ENCODE measurements at regions not wholly inside any gene's neighbourhood (a gene's known extent, or its start where the extent isn't known, plus 50 kb on each side); places are given as distances from the start of the nearest gene placed in this dataset.
"Not testable (repeated sequence)": the region's sequence is repeated elsewhere in the genome, so short reads cannot be mapped to it uniquely, and the experiment has no call there.

DNA sequence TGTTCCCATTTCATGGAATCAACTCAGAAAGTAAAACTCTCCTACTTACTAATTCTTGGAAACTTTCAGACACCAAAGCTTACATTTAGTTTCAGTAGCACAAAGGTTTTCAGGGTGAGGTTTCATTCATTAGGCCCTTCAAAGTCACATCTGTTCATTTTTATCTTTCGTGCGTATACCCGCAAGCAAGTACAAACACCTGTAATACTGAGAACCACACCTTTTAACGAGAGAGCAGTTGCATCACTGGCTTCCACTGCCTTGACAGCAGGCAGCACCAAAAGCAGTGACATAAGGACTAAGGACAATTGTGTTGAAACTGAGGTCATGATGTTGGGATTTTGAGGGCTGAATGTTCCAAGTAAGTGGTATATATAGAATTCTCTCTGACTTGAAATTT lies 60.5 kb downstream of the GOLGA6L22 start:
- DNase-seq (ENCODE audit: low spot score); FAIRE-seq: not testable (repeated sequence)

DNA sequence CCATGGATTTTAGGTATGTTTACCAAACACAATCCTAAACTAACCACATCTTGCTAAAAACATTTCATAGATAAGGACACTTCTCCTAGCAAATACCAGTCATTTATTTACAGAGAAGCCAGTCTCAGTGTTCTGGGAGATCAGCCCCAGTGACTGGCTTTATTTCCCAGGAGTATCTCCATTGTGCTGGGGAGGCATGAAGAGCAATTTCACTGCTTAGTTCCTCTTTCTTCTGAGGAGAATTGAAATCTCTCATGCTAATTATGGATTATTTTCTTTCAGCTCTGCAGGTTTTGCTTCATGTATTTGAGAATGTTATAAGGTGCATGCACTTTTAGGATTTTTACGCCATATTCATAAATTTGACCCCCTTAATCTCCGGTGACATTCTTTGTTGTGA lies 67.8 kb downstream of the GOLGA6L22 start:
- FAIRE-seq; DNase-seq (ENCODE audit: low spot score): not testable (repeated sequence)

DNA sequence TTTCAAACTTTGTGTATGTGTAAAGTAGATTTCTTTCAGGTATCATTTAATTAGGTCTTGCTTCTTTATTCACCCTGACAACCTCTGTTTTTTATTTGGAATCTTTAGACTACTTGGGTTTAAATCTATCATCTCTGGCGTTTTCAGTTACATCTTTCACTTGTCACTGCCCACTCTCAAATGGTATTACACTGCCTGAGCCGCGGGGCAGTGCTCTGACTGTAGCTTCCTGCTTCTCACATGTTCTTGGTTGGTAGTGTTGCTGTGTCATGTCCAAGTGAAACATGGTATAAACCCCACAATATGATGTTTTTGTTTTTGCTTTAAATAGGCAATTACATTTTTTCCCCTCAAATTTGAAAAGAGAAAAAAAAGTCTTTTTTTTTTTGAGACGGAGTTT lies 68.3 kb downstream of the GOLGA6L22 start:
- FAIRE-seq; DNase-seq (ENCODE audit: low spot score): not testable (repeated sequence)

GRCh38 chr15:22529200-22529599 lies 70.5 kb downstream of the GOLGA6L22 start:
- not testable (repeated sequence) for DNase-seq (ENCODE audit: low spot score); FAIRE-seq

- not testable (repeated sequence) for DNase-seq (ENCODE audit: low spot score); FAIRE-seq
Measured at GRCh38 chr15:22559701-22560100, 101.0 kb downstream of the GOLGA6L22 start.

- not testable (repeated sequence) for DNase-seq (ENCODE audit: low spot score); FAIRE-seq
Measured at GRCh38 chr15:22561716-22562115, 103.0 kb downstream of the GOLGA6L22 start.

DNA sequence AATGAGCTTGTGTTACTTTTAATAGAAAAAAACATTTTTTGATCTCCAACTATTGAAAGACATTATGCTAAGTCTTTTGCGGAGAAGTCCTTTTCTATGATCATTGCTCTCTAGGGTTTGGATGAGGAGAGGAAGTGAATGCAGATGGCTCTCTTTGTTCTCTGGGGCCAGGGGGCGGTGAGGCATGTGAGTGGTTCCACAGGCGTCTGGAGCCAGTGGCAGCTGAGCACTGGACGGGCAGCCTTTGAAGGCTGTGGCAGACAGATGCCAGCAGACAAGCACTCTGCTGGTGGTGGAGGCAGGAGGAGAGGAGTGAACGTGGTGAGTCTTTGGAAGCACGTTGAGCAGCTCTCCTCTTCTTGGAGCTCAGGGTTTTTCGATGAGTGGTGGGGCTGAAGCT lies 107.8 kb downstream of the GOLGA6L22 start:
- FAIRE-seq; DNase-seq (ENCODE audit: low spot score): not testable (repeated sequence)

DNA sequence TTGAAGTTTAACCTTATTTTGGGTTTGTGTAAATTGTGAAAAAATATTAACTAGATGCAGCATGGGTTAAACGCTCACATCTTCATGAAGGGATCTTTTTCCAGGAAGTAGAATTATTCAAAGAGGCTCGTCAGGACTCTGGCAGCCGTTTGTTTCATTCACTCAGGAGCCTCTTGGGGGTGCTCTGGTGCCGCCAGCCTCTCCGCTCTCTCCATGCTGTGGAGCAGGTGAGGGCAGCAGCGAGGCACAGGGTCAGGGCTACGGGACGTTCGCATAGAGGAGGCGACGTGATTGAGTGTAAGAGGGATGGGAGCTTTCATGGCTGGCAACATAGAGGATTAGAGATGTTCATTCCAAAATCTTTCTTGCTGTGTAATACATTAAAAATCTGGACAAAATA lies 110.8 kb downstream of the GOLGA6L22 start:
- not testable (repeated sequence) for FAIRE-seq; DNase-seq (ENCODE audit: low spot score)

- FAIRE-seq; DNase-seq (ENCODE audit: low spot score): not testable (repeated sequence)
Measured at GRCh38 chr15:22572152-22572735, 113.5 kb downstream of the GOLGA6L22 start.

DNA sequence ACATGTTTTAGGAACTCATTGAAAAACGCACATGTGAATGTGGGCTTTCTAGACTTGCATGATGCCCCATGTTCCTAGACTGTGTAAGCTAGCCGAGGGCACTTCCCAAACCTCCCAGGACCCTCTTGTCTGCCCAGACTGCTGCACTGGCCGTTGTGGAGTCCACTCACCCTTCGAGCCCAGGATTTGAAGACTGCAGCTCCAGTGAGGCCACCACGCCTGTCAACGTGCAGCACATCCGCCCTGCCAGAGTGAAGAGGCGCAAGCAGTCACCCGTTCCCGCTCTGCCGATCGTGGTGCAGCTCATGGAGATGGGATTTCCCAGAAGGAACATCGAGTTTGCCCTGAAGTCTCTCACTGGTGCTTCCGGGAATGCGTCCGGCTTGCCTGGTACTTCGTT lies 114.1 kb downstream of the GOLGA6L22 start:
- DNase-seq (ENCODE audit: low spot score); FAIRE-seq: not testable (repeated sequence)

DNA sequence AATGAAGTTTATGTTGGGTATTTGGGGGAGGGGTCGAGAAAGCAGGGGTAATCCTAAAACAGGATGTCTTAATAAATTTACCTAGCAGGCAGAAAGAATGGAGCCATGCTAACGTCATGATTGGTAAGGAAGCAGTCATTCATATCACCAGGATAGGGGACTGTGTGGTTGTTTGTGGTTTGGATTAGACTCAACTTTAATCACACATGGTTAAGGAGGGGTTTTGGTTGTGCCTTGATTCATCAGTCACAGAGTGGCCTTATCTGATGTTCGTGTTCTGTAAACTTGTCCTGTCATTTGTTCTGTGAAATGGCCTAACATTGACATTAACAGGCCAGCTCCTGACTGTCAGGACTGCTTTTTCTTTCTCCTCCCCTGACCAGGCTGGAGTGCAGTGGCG lies 119.1 kb downstream of the GOLGA6L22 start:
- FAIRE-seq; DNase-seq (ENCODE audit: low spot score): not testable (repeated sequence)

DNA sequence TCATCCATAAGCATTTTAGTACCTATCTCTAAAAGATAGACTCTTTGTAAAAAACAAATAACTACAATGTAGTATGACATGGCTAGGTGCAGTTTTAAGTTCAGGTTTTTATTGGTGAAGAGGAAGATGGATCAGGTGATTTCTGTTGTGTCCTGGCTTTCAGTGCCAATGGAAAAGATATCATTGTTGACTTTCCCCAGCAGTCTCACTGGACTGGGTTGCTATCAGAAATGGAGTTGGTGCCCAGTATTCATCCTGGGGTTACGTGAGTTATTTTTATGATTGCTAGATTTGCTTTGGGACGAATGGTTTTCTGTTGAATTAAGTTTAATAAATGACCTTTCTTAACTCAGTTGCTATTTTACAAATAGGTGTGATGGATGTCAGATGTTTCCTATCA lies 120.5 kb downstream of the GOLGA6L22 start:
- not testable (repeated sequence) for FAIRE-seq; DNase-seq (ENCODE audit: low spot score)

GRCh38 chr15:22587391-22587790 lies 128.7 kb downstream of the GOLGA6L22 start:
- DNase-seq (ENCODE audit: low spot score); FAIRE-seq: not testable (repeated sequence)

DNA sequence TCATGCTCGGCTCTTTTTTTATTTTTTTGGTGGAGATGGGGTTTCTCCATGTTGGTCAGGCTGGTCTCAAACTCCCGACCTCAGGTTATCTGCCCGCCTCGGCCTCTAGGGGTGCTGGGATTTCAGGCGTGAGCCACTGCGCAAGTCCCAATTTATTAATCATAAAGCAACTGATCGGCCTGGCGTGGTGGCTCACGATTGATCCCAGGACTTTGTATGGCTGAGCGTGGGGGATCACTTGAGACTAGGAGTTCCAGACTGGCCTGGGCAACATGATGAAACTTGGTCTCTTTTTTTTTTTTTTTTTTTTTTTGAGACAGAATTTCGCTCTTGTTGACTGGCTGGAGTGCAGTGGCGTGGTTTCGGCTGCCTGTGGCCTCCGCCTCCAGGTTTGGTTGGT lies 139.8 kb downstream of the GOLGA6L22 start:
- DNase-seq (ENCODE audit: low spot score); FAIRE-seq: not testable (repeated sequence)

DNA sequence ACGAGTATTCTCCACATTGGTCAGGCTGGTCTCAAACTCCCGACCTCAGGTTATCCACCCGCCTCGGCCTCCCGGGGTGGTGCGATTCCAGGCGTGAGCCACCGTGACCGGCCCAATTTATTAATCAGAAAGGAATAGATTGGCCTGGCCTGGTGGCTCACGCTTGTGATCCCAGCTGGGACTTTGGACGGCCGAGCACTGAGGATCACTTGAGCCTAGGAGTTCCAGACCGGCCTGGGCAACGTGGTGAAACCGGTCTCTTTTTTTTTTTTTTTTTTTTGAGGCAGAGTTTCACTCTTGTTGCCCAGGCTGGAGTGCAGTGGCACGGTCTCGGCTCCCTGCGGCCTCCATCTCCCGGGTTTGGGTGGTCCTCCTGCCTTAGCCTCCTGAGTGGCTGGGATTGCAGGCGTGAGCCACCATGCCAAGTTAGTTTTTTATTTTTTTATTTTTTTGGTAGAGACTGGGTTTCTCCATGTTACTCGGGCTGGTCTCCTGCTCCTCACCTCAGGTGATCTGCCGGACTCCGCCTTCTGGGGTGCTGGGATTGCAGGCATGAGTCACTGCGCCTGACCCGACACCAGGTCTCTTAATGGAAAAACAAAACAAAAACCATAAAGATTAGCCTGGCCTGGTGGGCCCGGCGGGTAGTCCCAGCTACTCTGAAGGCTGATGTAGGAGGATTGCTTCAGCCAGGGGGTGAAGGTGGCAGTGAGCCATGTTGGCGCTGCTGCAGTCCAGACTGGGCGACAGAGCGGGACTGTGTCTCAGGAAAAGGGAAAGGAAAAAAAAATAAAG lies 141.0 kb downstream of the GOLGA6L22 start:
- FAIRE-seq; DNase-seq (ENCODE audit: low spot score): not testable (repeated sequence)

GRCh38 chr15:22616976-22617375 lies 158.3 kb downstream of the GOLGA6L22 start:
- not testable (repeated sequence) for DNase-seq (ENCODE audit: low spot score); FAIRE-seq

DNA sequence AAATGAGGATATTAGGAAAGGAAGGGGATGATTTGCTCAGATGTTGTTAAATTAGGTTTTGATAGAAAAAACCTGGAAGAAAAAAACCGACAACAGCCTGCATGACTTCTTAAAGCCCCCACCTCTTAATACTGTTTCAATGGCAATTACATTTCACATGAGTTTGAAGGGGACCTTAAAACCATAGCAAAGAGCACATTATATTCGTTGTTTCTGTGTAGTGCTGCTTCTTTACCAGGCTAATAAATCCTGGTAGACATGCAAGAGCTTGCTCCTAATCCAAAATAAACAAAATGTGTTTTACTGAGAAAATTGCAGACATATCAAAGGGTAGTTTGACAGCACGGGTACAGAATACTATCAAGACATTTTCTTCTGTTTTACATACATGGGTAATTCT lies 154.7 kb upstream of the NIPA1 start:
- not testable (repeated sequence) for FAIRE-seq; DNase-seq (ENCODE audit: low spot score)

GRCh38 chr15:22639983-22640382 lies 146.5 kb upstream of the NIPA1 start:
- not testable (repeated sequence) for DNase-seq (ENCODE audit: low spot score); FAIRE-seq

GRCh38 chr15:22649458-22649857 lies 137.0 kb upstream of the NIPA1 start:
- FAIRE-seq; DNase-seq (ENCODE audit: low spot score): not testable (repeated sequence)

- DNase-seq (ENCODE audit: low spot score); FAIRE-seq: not testable (repeated sequence)
Measured at GRCh38 chr15:22651179-22651578, 135.3 kb upstream of the NIPA1 start.

DNA sequence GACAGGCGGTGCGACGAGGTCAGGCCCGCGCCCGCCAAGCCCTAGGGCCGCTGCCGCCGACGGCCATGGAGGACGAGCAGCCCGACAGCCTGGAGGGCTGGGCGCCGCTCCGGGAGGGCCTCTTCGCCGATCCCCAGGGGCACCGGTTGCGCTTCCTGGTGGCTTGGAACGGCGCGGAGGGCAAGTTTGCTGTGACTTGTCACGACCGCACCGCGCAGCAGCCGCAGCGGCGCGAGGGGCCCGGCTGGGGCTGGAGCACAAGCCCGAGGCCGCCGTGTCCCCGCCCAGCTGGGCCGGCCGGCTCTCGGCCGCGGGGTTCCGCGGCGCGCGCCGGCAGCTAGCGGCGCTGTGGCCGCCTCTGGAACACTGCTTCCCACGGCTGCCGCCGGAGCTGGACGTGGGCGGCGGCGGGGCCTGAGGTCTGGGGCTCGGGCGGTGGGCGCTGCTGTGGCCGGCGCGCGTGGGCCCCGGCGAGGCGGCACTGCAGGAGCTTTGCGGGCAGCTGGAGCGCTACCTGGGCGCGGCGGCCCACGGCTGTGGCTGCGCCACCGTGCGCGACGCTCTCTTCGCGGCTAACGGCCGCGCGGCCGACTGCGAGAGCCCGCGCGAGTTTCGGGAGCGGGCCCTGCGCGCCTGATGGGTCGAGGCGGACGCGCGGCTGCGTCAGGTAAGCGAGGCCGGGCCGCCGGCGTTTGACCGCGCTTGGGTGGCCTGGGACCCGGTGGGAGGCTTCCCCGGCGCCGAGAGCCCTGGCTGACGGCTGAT lies 122.0 kb upstream of the NIPA1 start:
- DNase-seq (ENCODE audit: low spot score), result peak; percentile 3
- FAIRE-seq, result not testable (repeated sequence)
